ENCODE measurements at regions not wholly inside any gene's neighbourhood (a gene's known extent, or its start where the extent isn't known, plus 50 kb on each side); places are given as distances from the start of the nearest gene placed in this dataset.
"Not testable (repeated sequence)": the region's sequence is repeated elsewhere in the genome, so short reads cannot be mapped to it uniquely, and the experiment has no call there.

- DNase-seq (ENCODE audit: low read depth in 2 of 2): no peak
Observed at GRCh38 chr6:137933696-137934095, 66.6 kb downstream of the TNFAIP3 start.

- DNase-seq (ENCODE audit: low read depth in 2 of 2): no peak
Observed at GRCh38 chr6:137936798-137937197, 69.7 kb downstream of the TNFAIP3 start.

GRCh38 chr6:137937834-137938233 lies 70.8 kb downstream of the TNFAIP3 start:
- no peak for DNase-seq (ENCODE audit: low read depth in 2 of 2)

- no peak for DNase-seq (ENCODE audit: low read depth in 2 of 2)
Observed at GRCh38 chr6:137938770-137939379, 71.8 kb downstream of the TNFAIP3 start.

DNA sequence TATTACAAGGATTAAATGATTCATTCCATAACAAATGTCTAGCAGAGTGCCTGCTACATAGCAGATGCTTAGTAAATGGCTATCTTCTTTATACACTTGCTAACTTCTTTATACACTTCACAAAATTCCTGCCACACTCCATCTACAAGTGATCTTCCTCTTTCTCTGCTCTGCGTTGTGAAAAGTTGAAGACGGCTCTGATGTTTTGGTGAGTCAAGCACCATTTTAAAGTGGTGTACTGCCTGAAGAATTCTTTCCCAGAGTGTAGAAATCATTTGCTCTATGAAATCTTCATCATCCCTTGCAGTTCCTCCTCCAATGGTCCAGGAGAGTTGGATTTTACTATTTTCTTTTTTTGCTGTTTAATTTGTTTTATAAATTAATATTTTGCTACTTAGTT lies 74.9 kb downstream of the TNFAIP3 start:
- no peak for DNase-seq (ENCODE audit: low read depth in 2 of 2)

DNA sequence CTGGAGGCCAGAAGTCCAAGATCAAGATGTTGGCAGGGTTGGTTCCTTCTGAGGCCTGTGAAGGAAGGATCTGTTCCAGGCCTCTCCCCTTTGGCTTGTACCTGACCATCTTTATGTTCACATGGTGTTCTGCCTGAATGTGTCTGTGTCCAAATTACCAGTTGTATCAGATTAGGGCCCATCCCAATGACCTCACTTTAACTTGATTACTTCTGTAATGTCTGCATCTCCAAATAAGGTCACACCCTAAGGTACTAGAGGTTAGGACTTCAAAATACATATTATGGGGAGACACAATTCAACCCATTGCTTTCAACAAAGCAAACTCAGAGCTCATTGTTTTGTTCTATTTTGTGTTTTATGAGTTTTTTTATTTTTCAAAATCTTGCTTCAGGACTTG lies 75.7 kb downstream of the TNFAIP3 start:
- DNase-seq (ENCODE audit: low read depth in 2 of 2): no peak

GRCh38 chr6:137944381-137944780 lies 77.3 kb downstream of the TNFAIP3 start:
- not testable (repeated sequence) for DNase-seq (ENCODE audit: low read depth in 2 of 2)

- no peak for DNase-seq (ENCODE audit: low read depth in 2 of 2)
Observed at GRCh38 chr6:137944793-137945498, 77.9 kb downstream of the TNFAIP3 start.

GRCh38 chr6:137949686-137950390 lies 82.8 kb downstream of the TNFAIP3 start:
- DNase-seq (ENCODE audit: low read depth in 2 of 2): no peak

DNA sequence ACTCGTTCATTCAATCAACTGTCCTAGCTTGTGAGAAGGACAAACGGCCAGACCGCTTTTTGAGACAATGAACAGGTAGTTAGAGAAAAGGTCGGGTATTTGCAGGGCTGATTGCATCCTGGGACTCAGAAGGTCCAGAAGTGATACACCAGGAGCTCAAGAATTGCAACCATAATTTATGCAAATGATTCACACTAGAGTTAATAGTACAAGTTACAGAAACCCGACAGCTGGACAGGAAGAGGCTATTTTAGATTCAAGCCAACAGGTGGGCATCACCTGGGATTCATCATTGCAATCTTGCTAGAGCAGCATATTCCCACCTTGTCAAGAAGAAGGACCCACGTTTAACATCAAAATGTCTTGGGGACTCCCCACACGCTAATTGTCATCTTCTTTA lies 83.5 kb downstream of the TNFAIP3 start:
- DNase-seq (ENCODE audit: low read depth in 2 of 2): no peak

DNA sequence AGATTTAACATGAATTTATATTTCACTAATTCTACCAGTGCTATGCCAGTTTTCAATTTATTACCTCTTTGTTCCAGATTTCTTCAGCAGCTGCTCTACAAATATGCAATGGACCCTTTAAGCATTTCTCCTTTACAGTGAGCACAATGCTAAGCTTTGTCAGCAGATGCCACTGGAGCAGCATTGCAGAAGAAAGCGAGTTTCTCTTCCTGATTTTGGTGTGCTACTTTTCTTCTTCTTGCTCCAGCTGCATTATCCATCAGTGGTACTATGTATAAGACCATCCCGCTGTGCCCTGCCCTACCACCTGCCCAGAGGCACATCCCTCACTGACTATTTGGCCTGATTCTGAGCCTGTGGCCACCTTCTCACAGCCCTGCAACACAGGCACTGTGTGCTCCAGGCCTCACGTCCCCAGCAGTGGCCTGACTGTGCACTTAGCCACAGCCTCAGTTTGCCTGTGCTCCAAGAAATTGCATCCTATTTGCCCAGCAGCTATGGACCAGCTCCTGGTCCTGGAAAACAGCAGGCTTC lies 84.1 kb downstream of the TNFAIP3 start:
- no peak for DNase-seq (ENCODE audit: low read depth in 2 of 2)

GRCh38 chr6:137952247-137952646 lies 85.2 kb downstream of the TNFAIP3 start:
- no peak for DNase-seq (ENCODE audit: low read depth in 2 of 2)

GRCh38 chr6:137953761-137954160 lies 86.7 kb downstream of the TNFAIP3 start:
- no peak for DNase-seq (ENCODE audit: low read depth in 2 of 2)

DNA sequence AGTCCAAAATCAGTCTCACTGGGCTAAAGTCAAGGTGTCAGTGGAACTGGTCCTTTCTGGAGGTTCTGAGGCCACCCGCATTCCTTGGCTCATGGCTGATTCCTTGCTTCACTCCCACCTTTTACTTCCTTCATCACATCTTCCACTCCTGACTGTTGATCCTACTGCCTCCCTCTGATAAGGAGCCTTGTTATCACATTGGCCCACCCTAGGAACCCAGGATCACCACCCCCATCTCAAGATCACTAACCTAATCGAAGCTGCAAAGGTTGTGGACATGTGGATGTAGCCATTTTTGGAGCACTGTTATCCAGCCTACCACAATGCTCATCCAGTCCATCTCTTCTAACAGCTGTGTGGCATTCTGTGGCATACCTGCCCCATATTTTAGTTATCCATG lies 87.2 kb downstream of the TNFAIP3 start:
- DNase-seq (ENCODE audit: low read depth in 2 of 2): no peak

GRCh38 chr6:137956098-137956488 lies 89.0 kb downstream of the TNFAIP3 start:
- DNase-seq (ENCODE audit: low read depth in 2 of 2): no peak

DNA sequence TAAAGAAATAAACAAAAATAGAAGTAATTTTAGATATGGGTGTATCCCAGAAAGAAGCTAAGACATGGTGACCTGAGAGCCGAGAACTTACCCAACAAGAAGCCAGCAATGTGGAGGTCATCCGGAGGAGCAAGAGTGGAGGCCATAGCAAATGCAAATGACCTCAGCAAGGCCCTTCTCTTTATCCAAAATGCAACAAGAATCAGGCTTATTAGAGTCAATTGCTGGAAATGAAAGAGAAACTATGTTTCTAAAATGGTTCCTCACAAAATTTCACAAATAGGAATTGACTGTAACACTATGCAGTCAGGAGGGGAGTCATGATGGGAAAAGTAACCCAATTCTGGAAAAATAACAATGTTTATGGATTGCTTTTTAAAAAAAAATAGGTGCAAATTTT lies 90.4 kb downstream of the TNFAIP3 start:
- no peak for DNase-seq (ENCODE audit: low read depth in 2 of 2)

- no peak for DNase-seq (ENCODE audit: low read depth in 2 of 2)
Observed at GRCh38 chr6:137958811-137959565, 91.9 kb downstream of the TNFAIP3 start.

GRCh38 chr6:137962725-137963124 lies 95.7 kb downstream of the TNFAIP3 start:
- no peak for DNase-seq (ENCODE audit: low read depth in 2 of 2)

DNA sequence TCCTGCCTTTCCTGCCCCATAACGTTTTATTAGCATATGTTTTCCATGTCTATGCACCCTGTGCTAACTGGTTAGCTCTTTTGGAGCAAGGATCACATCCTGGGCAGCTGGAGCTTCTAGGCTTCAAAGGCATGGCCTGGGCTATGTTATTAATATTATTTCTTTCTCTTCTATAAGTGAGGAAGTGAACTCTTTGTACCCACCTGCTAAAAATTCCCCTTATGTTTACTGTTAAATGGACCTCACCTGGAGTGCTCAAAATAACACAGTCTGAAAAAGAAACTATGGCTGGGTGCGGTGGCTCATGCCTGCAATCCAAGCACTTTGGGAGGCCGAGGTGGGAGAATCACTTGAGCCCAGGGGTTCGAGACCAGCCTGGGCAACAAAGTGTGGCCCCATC lies 97.8 kb downstream of the TNFAIP3 start:
- DNase-seq (ENCODE audit: low read depth in 2 of 2): no peak

- no peak for DNase-seq (ENCODE audit: low read depth in 2 of 2)
Observed at GRCh38 chr6:137967689-137968454, 100.8 kb downstream of the TNFAIP3 start.

DNA sequence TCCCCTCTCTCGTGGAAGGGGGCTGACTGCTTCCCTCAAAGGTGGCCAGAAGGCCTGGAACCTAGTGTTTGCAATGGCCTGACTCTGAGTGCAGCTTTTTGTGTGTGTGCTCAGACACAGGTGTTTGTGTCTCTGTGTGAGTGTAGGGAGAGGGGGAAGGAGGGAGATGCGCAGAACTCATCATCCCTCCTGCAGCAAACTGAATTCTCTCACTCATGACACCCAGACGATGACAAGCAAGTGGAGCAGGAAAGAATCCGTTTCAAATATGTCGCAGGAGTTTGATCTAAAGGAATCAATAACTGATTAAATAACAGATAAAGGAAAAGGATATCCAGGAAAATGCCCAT lies 101.4 kb downstream of the TNFAIP3 start:
- DNase-seq (ENCODE audit: low read depth in 2 of 2): no peak

Data from stimulated activated CD8-positive, alpha-beta memory T cell treated with anti-CD3 and anti-CD28 coated beads, Interleukin-7, amount 100 ng/mL, for 4 hours (primary cell).